Stimulated activated CD4-positive, alpha-beta T cell treated with anti-CD3 and anti-CD28 coated beads, Interleukin-1b, Interleukin-23, amount 100 ng/mL, for 48 hours (primary cell): ENCODE measurements at regions not wholly inside any gene's neighbourhood (a gene's known extent, or its start where the extent isn't known, plus 50 kb on each side); places are given as distances from the start of the nearest gene placed in this dataset.
A peak's percentile ranks its signal among the peaks of the same experiment; 100 is the strongest.

Experiments
- DNase-seq: peaks from one replicate; pipeline ENCODE4 v3.0.0-alpha.2; 2020

DNA sequence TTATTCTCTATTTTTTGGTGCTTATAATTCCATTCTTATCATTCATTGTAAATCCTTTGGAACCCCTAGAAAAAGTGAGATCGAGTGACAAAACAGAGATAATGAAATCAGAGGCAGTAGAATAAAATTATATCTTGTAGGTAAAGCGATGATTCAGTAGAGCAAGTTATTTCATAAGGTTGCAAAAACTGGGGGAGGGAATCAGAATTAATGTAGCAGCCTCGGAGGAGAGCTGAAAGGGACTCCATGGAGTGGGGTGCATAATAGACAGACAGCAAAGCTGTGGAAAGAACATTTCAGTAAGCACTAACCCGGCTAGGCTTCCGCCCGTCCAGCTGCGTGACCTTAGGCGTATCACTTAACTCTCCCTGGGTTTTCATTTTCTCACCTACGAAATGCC is 289.7 kb downstream of the EN1 start:
- no peak for DNase-seq

DNA sequence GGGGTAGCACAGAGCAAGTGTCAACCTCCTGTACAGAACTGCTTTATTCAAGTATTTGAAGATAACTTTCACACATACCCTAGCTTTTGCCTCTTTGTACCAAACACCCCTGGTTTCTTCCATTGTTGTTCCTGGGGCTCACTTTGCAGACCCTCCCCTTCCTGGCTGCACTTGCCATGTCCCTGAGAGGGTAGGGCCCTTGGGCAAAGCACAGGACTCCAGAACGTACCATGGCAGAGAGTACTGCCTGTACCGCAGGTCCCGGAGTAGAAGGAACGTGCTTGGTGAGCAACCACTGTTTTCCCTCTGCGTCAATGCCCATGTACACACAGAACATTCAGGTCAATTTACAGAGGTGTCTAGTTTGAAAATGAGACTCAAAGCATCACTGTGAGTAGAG is 290.4 kb downstream of the EN1 start:
- DNase-seq, result no peak

DNA sequence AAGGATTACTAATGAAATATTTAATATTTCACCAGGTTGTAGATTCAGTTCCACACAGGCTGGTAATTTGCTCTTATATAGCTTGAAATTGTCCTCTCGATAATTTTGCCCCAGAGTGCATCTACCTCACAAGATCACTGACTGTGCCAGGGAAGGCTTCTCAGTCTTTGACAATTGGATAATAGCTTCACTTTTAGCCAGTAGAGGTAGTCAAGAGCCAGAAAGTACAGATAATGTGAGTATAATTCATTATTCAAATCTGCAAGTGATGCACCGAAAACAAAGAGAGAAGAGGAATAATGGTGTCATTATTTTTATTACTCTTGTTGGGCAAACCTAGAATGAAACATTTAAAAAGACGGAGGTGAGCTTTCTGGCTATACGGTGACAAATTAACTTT is 292.8 kb downstream of the EN1 start:
- no peak for DNase-seq

DNA sequence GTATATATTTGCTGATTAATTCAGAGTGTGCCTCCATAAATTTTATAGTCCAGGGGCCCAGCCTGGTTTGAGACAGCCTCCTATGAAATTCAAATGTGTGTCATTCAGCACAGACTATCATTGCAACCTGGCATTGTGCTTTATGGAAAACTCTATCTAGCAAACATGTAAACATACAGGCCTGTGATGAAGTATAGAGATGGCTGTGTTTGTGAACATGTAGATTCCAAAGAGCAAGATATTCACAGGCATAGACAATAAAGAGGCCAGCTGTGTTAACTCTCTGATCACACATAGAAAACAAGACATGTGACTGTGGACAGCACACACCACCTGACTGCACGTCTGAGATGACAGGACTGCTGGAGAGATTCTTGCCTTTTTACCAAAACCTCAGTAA is 297.9 kb downstream of the EN1 start:
- no peak for DNase-seq

DNA sequence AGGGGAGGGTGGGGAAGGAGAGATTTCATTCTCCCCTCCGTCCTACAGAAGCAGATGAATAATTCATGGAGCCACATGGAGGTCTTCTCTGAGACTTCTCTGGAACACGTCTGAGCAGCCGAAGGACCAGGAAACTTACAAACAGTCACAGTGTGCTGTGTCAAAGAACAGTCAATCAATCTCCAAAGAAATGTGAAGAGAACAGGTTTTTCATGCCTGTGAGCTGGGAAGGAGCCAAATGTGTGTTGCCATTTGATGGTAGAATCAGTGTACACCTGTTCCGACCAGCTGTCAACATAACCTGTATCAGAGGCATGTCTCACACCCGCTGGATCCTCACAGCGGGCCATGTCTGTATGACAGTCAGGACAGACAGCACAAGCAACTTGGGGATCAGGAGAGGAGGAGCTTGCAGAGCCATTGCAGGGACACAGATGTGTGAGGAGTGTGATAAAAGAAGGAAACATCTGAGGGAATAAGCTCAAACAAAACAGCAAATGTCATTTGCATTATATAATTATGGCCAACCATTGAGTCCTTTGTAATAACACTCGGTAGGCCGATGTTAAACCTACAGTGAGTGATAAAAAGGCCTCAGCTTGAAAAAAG is 298.5 kb downstream of the EN1 start:
- DNase-seq, result no peak

DNA sequence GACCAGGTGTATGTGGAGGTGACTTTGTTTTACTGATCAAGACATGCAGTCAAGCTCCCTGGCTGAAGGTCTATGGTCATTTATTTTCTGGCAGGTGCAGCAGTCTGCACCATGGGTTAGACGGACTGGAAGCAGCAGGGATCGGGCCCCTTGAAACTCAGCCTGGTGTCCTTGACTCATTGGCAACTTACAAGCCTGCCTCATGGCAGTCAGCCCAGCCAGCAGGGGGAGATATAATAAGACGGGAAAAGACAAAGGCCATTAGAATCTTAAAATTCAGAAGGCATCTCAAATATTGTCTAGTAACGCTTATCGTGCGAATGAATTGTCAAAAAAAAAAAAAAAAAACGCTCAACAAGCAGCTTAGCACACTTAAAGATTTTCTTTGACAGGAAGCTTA is 308.2 kb downstream of the EN1 start:
- DNase-seq, result peak; percentile 2

DNA sequence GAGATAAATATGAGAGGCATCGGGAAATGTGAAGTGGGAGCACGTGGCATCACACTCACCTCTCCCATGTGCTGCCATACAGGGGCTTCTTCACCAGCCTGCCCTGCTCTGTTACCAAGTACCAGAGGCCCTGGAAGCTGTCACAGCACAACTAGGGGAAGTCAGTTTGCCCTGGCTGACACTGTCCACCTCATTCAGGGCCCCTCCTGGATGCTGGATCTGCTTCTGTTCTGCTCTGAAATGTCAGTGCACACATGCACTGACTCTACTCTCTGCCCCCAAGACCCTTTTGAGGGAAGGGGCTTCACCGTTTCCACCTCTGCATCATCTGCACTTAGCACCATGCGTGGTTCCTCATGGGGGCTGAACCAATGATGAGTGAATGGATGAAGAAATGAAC is 311.1 kb downstream of the EN1 start:
- DNase-seq, result no peak

DNA sequence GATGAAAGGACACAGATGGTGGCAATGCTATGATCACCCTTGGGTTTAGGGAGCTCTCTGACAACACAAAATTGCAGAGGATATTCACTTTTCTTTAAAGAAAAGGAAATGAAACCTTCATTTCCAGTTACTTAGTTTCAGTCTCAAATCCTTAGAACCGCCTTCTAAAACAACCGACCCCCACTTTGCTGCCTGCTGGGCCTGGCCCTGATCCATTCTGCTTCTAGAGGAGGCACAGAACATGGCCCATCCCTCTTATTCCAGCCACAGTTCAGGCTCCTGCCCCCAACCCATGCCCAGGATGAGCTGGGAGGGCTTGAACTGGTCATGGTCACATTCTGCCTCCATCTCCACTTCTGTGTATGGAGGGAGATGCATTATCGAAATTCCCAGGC is 311.6 kb downstream of the EN1 start:
- no peak for DNase-seq

DNA sequence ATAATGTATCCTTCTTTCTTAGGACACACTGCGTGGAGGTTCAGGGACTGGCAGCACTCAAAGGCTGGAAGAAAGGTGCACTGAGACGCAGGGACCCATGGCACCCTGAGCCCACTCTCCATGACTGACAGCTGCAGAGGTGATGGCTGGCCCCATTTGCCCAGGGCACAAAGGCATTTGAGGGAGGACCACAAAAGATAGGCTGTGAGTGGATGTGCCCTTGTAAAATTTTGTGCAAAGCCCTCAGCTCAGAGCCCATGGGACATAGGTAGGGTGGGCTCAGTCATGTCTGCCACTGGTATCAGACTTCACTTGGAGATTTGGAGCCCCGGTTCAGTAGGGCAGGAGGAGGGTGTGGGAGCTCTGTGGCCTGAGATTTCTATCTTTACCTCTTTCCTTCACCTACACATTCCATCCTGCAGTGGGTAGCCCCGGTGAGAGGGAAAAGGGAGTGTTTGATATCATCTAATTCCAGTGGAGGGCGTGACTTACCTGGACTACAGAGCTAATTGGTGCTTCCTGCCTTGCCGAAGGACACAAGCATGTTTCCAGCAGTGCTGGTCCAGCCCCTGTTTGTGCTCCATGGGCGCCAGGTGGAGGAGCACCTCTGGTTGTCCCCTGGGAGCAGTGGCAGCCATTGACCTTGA is 312.2 kb downstream of the EN1 start:
- DNase-seq, result no peak

DNA sequence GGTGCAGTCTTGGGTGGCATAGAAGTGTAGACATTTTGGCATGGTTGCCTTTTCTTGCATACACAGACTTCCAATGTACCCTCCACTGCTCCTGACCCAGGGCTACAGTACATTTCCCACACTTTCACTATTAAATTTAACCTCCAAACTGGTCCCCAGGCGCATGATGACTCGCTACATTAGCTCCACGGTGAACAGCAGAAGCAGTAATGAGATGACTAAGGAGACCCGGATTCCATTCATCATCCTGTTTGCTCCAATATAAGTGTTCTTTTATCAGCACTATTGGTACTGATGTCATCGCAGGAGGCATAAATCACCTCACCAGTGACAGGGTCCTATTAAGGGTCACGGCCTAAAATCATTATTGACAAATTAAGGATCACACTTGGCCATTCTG is 316.5 kb downstream of the EN1 start:
- DNase-seq, result no peak

DNA sequence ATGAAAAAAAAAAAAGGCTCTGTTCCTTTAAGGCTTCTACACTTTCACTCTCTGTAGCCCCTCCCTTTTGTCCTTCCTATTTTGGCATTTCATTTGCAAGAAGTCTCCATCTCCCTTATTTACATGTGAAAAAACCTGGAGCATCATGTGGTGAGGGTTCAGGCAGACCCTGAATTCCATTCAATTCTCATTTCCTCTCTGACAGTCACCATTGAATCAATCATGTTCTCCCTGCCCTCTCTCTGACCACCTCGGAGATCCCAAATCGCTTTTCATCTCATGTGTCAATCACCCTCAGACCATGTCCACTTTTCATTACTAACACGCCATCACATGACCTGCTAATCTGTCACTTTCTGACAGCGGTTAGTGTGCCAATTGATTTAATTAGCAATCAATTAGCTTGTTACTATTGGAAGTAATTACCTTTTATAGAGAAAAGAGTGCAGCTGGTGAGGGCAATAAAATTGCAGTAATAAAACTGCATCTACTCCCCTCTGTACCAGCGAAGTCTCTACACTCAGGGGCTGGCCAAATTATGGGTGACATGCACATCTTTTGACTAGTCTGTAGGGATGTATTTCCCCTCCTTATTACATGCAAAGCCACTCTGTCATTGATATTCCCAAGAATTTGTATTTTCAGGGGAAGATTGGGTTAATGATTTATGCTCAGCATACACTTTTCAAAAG is 317.4 kb downstream of the EN1 start:
- DNase-seq, result no peak

DNA sequence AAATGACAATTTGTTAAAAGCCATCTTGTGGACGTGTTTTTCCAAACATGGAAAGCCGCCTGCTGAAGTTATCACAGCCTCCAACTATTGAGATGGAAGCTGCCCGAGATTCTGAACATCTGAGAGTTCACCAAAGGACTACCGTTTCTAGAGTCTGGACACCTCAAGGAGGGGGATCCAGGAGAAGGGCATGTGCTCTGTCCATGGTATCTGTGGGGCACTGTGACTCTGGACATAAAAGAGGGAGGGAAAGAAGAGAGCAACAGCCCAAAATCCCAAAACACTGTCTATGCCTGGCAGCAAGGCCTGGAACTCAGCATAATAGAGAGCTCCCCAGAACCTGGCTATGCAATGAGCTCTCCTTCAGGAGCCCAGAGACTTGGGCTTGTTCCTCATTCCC is 319.9 kb downstream of the EN1 start:
- no peak for DNase-seq

DNA sequence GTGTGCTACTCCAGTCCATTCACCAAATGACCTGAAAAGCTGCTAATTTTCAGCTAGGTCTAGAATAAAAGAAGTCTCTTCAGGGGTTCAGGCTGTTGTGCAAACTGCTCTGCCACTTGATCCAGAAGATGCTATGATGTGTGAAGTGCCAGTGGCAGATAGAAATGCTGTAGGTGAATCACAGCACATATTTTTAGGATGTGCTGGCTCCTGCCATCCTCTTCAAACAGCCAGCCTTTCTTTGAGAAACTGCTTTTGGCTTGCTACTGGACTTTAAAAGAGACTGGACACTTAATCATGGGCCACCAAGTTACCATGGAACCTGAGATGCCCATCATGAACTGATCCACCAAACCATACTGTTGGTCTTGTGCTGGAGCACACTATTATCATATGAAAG is 322.1 kb downstream of the EN1 start:
- DNase-seq, result no peak

DNA sequence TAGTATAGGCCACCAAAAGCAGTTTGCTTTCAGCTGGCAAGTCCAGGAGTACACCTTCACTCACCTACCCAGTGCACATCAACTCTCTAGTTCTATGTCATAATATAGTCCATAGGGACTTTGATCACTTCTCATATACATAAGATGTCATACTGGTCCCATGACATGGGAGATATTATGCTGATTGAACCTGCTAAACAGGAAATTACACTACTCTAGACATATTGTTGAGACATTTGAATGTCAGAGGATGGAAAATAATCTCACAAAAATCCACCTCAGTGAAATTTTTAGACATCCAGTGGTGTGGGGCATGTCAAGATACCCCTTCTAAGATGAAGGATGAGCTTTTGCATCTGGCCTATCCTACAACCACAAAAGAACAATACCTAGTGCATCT is 322.5 kb downstream of the EN1 start:
- no peak for DNase-seq

DNA sequence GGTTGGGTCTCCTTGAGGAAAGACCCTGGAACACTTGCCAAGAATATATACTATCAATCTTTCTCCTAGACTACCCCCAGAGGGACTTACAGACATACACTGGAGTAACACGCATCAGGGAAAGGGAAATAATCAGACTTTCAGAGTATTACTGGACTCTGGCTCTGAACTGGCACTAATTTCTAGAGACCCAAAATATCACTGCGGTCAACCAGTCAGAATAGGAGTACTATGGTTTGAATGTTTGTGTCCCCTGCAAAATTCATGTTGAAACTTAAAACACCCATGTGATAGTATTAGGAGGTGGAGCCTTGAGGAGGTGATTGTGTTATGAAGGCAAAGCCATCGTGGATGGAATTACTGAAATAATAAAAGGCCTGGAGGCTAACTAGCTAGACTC is 323.7 kb downstream of the EN1 start:
- DNase-seq, result no peak

DNA sequence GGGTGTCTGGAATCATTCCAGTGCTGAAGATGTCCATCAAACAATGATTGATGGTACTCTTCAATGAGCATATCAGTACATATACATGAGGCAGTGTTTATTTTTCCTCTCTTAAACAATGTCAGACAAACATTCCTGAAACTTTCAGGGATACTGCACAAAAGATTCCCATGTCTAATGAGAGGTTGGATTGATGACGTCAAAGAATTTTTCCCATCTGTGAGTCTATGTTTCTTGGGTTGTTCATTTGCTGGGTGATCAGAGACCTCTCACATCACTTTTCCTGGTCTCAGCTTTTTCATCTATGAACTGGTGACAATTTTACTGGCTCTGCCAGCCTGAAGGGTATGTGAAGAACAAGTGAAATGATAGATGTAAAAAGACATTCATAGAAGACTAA is 325.5 kb downstream of the EN1 start:
- no peak for DNase-seq

DNA sequence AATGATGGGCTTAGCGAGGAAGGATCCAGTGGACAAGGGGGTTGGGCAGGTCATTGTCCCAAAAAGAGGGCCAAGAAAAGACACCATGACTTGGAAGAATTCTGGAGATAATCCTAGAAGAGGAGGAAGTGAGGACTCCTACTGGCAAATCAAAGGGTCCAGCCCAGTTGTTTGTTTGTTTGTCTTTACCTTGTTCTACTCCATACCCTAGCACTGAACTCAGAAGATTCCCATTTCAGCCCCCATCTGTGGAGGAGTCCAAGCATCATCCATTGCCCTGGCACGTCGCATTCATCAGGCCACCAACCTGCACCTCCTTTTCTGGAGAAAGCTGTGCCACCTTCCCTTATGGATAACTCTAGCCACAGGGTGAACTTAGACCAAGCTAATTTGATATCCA is 326.2 kb downstream of the EN1 start:
- no peak for DNase-seq

DNA sequence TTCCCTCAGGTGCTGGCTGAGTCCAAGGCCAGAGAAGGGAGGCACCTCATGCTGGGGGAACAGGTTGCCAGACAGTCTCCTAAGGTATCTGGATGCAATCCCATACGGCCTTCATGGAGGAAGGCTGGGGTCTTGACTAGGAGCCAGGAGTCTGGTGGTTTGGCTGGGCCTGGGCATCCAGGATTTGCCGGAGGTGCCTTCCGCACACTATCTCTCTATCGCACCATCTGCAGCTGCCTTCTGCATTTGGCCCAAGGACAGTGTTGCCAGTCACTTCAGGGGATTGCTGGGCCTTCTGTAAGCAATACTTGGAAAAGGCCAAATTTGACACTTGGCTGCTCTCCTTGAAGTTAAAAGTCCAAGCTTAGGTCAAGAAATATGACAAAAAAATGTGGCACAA is 327.2 kb downstream of the EN1 start:
- no peak for DNase-seq

DNA sequence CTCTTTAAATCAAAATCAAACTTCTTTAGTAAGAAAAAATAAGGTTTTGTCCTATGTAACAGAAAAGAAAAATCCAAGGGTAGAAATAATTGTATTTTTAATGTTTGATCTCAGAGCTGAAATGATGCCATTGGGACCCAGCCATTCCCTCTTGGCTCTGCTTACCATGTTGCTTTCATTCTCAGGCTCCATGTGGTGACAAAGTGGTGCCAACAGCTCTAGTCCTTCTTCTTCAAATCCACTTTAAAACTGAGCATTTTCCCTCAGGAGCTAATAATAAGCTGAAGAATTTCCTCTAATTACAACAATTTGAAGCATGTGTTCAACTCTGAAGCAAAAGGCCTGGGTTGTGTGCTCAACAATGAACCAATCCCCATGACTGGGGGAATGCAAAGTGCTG is 327.9 kb downstream of the EN1 start:
- no peak for DNase-seq

DNA sequence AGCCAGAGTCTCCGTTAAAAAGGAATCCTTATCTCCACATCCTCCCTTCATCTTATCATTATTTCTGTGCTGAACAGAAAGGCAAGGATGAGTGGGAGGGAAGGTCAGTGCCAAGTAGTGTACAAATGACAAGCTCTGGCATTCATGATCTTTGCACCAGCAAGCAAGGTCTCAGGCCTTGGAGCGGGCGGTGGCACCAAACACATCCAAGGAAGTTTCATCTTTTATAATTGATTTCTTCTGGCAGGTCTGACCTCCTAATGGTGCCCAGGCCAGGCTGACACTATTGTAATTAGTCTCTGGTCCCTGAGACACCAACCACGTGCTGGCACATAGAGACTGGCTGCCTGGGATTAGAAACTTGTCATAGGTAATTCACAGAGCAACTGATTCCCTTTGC is 336.6 kb downstream of the EN1 start:
- DNase-seq, result no peak

DNA sequence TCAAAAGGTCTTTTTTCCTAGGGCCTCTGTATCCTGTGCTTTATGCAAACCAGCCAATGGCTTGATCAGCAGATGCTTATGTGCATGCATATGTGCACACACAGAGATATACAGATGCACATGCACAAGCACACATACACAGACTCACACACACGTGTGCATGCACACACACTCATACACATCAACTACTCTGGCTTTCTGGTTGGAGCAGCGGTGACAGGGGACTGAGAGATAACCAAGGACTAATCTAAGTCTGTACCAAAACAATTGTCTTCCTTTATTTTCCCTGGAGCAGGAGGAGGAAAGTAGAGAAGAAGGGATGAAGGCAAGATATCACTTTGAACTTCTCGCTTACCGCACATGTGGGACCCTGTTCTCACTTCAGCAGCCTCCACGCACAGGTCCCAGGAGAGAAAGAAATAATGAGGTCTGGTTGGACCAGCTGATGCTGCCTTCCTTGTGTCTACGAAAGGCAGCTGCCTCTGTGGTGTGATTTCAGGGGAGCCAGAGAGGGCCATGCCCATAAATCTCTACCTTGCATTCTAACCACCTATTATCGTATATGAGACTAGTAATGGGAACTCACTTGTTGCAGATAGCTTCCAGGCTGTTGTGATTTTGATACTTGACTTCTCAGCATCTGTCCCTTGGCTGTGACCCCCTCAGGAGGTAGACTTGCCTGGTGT is 338.0 kb downstream of the EN1 start:
- no peak for DNase-seq

DNA sequence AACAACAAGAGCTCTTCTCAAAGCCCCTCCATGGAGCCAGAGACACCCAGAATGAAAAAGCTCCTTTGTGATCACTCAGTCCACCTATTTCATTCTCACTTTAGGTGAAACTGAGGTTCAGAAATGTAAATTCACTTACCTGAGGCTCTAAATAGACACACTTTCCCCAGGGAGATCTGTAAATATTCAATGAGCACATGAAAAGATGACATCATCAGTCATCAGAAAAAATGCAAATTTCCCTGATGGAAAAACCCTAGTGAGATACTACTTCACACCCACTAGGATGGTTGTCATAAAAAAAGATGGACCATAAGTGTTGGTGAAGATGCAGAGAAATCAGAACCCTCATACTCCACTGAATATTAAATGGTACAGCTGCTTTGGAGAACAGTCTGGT is 339.2 kb downstream of the EN1 start:
- DNase-seq, result no peak

DNA sequence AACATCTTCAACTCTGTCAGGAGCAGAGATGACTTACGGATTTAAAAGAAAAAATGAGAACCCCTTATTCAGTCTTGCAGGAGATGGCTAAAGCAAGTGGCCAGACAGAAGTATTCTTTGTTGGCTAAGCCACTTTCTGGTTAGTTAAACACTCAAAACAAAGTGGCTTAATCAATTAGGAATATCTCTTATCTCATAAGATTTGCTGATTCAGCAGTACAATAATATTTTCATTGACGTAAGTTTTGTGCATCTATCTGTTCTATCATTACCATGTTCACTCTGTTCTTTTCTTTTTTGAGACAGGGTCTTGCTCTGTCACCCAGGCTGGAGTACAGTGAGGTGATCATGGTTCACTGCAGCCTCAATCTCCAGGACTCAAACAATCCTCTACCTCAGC is 342.0 kb downstream of the EN1 start:
- no peak for DNase-seq

DNA sequence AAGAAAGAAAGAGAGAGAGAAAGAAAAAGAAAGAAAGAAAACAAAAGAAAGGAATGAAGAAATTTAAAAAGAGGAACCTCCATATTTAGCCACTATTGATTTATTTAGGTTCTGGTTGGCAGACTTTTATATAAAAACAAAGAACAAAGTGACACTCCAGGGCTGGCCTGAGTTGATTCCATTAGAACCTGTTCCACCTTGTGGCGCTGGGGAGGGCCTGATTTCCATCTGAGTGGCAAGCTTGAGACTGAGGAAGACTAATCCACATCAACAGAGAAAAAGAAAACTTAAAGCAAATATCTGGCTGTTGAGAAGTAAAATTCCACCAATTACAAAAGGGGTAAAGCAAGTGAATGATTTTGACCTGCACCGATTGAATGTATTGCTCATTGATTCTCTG is 345.3 kb downstream of the EN1 start:
- no peak for DNase-seq
